GM23338 (cell line): ENCODE measurements at regions not wholly inside any gene's neighbourhood (a gene's known extent, or its start where the extent isn't known, plus 50 kb on each side); places are given as distances from the start of the nearest gene placed in this dataset.

Source experiments
- ATAC-seq: fragments of 200-7000 bp; cut with Tn5 transposase; 3 replicates; pipeline ENCODE4 v1.9.1; 2020
- DNase-seq: peaks from one replicate; pipeline ENCODE4 v3.0.0-alpha.2; 2015; ENCODE audit warnings: low spot score
- H2AFZ ChIP-seq: fragments of 200-600 bp; sonication (generic); 2 replicates; pipeline ENCODE4 v1.8.0; 2016; ENCODE audit warnings: antibody characterized with exemption, mild to moderate bottlenecking, moderate library complexity
- H3F3A ChIP-seq: fragments of 200-600 bp; sonication (generic); replicated peaks from 2 replicates; pipeline ENCODE4 v1.8.0; 2017; ENCODE audit warnings: antibody characterized with exemption, mixed run types, low read depth
- H3K27ac ChIP-seq: fragments of 200-600 bp; sonication (generic); 2 replicates; pipeline ENCODE4 v1.6.1; 2016; ENCODE audit warnings: low read depth
- H3K27me3 ChIP-seq: fragments of 200-600 bp; sonication (generic); 2 replicates; pipeline ENCODE4 v1.8.0; 2016; ENCODE audit warnings: mild to moderate bottlenecking, mixed run types, moderate library complexity; ENCODE audit not compliant: insufficient read depth
- H3K36me3 ChIP-seq: fragments of 200-600 bp; sonication (generic); 2 replicates; pipeline ENCODE4 v1.8.0; 2016; ENCODE audit warnings: mild to moderate bottlenecking; ENCODE audit not compliant: insufficient read depth
- H3K4me1 ChIP-seq: fragments of 200-600 bp; sonication (generic); 2 replicates; pipeline ENCODE4 v1.8.0; 2016; ENCODE audit warnings: mild to moderate bottlenecking, moderate library complexity; ENCODE audit not compliant: insufficient read depth
- H3K4me2 ChIP-seq: fragments of 200-600 bp; sonication (generic); 2 replicates; pipeline ENCODE4 v1.7.1; 2017; ENCODE audit warnings: mixed run types
- H3K4me3 ChIP-seq: fragments of 200-600 bp; sonication (generic); 2 replicates; pipeline ENCODE4 v1.6.1; 2016; ENCODE audit warnings: mixed run types
- H3K79me2 ChIP-seq: fragments of 200-600 bp; sonication (generic); replicated peaks from 2 replicates; pipeline ENCODE4 v1.8.0; 2017; ENCODE audit warnings: mild to moderate bottlenecking; ENCODE audit not compliant: insufficient read depth
- H3K9me2 ChIP-seq: fragments of 200-600 bp; sonication (generic); 2 replicates; pipeline ENCODE4 v1.8.0; 2017; ENCODE audit not compliant: insufficient read depth
- H4K20me1 ChIP-seq: fragments of 200-600 bp; sonication (generic); replicated peaks from 2 replicates; pipeline ENCODE4 v1.8.0; 2017; ENCODE audit warnings: mild to moderate bottlenecking; ENCODE audit not compliant: insufficient read depth
- H3K27ac Mint-ChIP-seq: 2 replicates; pipeline ENCODE4 v1.8.0; 2020; ENCODE audit warnings: inconsistent platforms, mild to moderate bottlenecking, moderate library complexity, mixed read lengths
- H3K27me3 Mint-ChIP-seq: 3 replicates; pipeline ENCODE4 v1.8.0; 2022; ENCODE audit warnings: low read depth, mild to moderate bottlenecking, moderate library complexity, mixed read lengths, inconsistent platforms; ENCODE audit not compliant: insufficient read depth, poor library complexity
- H3K36me3 Mint-ChIP-seq: 3 replicates; pipeline ENCODE4 v1.8.0; 2021; ENCODE audit warnings: low read depth, mild to moderate bottlenecking, inconsistent platforms, moderate library complexity, mixed read lengths
- H3K4me1 Mint-ChIP-seq: 3 replicates; pipeline ENCODE4 v1.8.0; 2020; ENCODE audit warnings: mild to moderate bottlenecking, inconsistent platforms, mixed read lengths
- H3K4me3 Mint-ChIP-seq: 3 replicates; pipeline ENCODE4 v1.8.0; 2021; ENCODE audit warnings: moderate library complexity, mild to moderate bottlenecking, inconsistent platforms, mixed read lengths
- H3K9me3 Mint-ChIP-seq: 3 replicates; pipeline ENCODE4 v1.8.0; 2020; ENCODE audit warnings: moderate library complexity, mild to moderate bottlenecking, inconsistent platforms, mixed read lengths
- CREB1 ChIP-seq: fragments of 250-450 bp; sonication (Bioruptor Pico); IDR thresholded peaks from 2 replicates; pipeline ENCODE4 v1.5.0; 2020; ENCODE audit warnings: low read depth, mild to moderate bottlenecking, moderate library complexity
- CTCF ChIP-seq, 2 experiments: fragments of 200-600 bp in 1 of 2; sonication (generic) in 1 of 2; conservative IDR thresholded peaks; 2 replicates each; pipeline versions ENCODE4 v1.5.1 to v1.6.1; 2016 to 2017; ENCODE audit warnings: antibody characterized with exemption in 2 of 2, low read depth in 2 of 2, mild to moderate bottlenecking in 2 of 2, moderate library complexity in 1 of 2
- EZH2 ChIP-seq: fragments of 200-600 bp; sonication (generic); IDR thresholded peaks from one replicate; pipeline ENCODE4 v1.8.0; 2017; ENCODE audit warnings: antibody characterized with exemption, mild to moderate bottlenecking, low read depth; ENCODE audit not compliant: unreplicated experiment
- EZH2phosphoT487 ChIP-seq: fragments of 200-600 bp; sonication (generic); IDR thresholded peaks from one replicate; pipeline ENCODE4 v1.8.1; 2018; ENCODE audit warnings: antibody characterized with exemption; ENCODE audit not compliant: unreplicated experiment
- NANOG ChIP-seq: IDR thresholded peaks from 2 replicates; pipeline ENCODE4 v1.6.1; 2016; ENCODE audit warnings: antibody characterized with exemption, borderline replicate concordance
- POLR2AphosphoS5 ChIP-seq: IDR thresholded peaks from 2 replicates; pipeline ENCODE4 v1.6.1; 2016; ENCODE audit warnings: antibody characterized with exemption, low read depth
- STAT1 ChIP-seq: IDR thresholded peaks from one replicate; pipeline ENCODE4 v1.6.1; 2016; ENCODE audit warnings: antibody characterized with exemption; ENCODE audit not compliant: unreplicated experiment
- ZNF114 ChIP-seq: fragments of 250-450 bp; sonication (Bioruptor Pico); IDR thresholded peaks from 2 replicates; pipeline ENCODE4 v1.5.0; 2020; ENCODE audit warnings: mild to moderate bottlenecking, moderate library complexity
- TF ChIP-seq, protein P1 (sequence below): IDR thresholded peaks from one replicate; pipeline ENCODE4 v1.6.1; 2018; ENCODE audit warnings: antibody characterized with exemption; ENCODE audit not compliant: unreplicated experiment

DNA sequence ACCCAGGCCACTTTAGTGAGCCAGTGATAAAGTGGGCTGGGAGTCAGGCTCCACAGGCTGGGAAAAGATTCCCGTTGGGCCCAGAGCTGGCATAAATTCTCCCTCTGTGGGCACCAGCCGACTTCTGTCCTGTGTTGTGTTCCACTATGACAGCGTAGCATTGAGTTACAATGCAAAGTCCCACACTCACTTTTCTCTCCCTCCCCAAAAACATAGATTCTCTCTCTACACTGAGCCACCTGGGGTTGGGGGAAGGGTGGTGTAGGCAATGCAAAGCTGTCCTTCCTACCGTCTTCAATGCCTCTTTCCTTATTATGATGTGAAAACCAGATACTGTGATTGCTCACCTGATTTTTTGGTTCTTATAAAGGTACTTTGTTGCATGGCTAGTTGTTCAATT lies 566.2 kb downstream of the RAPGEF2 start:
- Histone ChIP-seq H3K27me3 (no peaks in the 10 kb centered on the region), H2AFZ (peak overlapping the region; percentile 25), H3K27ac (no peak overlapping the region), H3K4me1 (no peaks in the 10 kb centered on the region), H4K20me1 (no peaks in the 10 kb centered on the region), H3K4me3 (no peak overlapping the region), H3K79me2 (no peaks in the 10 kb centered on the region), H3K36me3 (no peaks in the 10 kb centered on the region), H3F3A (no peaks in the 10 kb centered on the region), H3K9me2 (peaks cover 22% of the 10 kb centered on the region), H3K4me2 (no peak overlapping the region)
- peaks cover 6% of the 10 kb centered on the region; the same call in 2 of the 3 replicates for H3K4me1 Mint-ChIP-seq
- no peak overlapping the region for H3K27ac Mint-ChIP-seq
- H3K4me3 Mint-ChIP-seq = no peak overlapping the region
- ATAC-seq = no peak
- no peak for DNase-seq
- no peak for TF ChIP-seq CTCF (conservative IDR thresholded peaks at IDR 0.05; ENCODE audit: low read depth in 2 of 2)
- peaks cover 6% of the 10 kb centered on the region; the same call in 1 of the 3 replicates for H3K36me3 Mint-ChIP-seq
- H3K27me3 Mint-ChIP-seq = peaks cover 2% of the 10 kb centered on the region
- H3K9me3 Mint-ChIP-seq = peaks cover 6% of the 10 kb centered on the region; the same call in 2 of the 3 replicates

GRCh38 chr4:159673221-159673620 lies 570.3 kb downstream of the RAPGEF2 start:
- H3K27ac ChIP-seq = no peak overlapping the region
- DNase-seq (no peak), ATAC-seq (no peak)
- peaks cover 6% of the 10 kb centered on the region; the same call in 2 of the 3 replicates for H3K4me1 Mint-ChIP-seq
- H3K27me3 Mint-ChIP-seq = peaks cover 2% of the 10 kb centered on the region
- peaks cover 14% of the 10 kb centered on the region for H3K9me2 ChIP-seq
- no peaks in the 10 kb centered on the region for H3K9me3 Mint-ChIP-seq
- H3K4me2 ChIP-seq = no peak overlapping the region
- no peaks in the 10 kb centered on the region for H3F3A ChIP-seq
- no peak overlapping the region for H2AFZ ChIP-seq
- no peaks in the 10 kb centered on the region for H3K4me1 ChIP-seq
- no peaks in the 10 kb centered on the region for H4K20me1 ChIP-seq
- H3K4me3 ChIP-seq = no peak overlapping the region
- no peaks in the 10 kb centered on the region for H3K79me2 ChIP-seq
- no peaks in the 10 kb centered on the region for H3K27me3 ChIP-seq
- no peak overlapping the region for H3K27ac Mint-ChIP-seq
- H3K36me3 ChIP-seq = no peaks in the 10 kb centered on the region
- H3K36me3 Mint-ChIP-seq = no peaks in the 10 kb centered on the region
- no peak overlapping the region for H3K4me3 Mint-ChIP-seq
- TF ChIP-seq NANOG = no peak
- TF ChIP-seq EZH2phosphoT487 = no peak
- TF ChIP-seq CTCF (conservative IDR thresholded peaks at IDR 0.05; ENCODE audit: low read depth in 2 of 2) = no peak
- TF ChIP-seq, protein P1, sequence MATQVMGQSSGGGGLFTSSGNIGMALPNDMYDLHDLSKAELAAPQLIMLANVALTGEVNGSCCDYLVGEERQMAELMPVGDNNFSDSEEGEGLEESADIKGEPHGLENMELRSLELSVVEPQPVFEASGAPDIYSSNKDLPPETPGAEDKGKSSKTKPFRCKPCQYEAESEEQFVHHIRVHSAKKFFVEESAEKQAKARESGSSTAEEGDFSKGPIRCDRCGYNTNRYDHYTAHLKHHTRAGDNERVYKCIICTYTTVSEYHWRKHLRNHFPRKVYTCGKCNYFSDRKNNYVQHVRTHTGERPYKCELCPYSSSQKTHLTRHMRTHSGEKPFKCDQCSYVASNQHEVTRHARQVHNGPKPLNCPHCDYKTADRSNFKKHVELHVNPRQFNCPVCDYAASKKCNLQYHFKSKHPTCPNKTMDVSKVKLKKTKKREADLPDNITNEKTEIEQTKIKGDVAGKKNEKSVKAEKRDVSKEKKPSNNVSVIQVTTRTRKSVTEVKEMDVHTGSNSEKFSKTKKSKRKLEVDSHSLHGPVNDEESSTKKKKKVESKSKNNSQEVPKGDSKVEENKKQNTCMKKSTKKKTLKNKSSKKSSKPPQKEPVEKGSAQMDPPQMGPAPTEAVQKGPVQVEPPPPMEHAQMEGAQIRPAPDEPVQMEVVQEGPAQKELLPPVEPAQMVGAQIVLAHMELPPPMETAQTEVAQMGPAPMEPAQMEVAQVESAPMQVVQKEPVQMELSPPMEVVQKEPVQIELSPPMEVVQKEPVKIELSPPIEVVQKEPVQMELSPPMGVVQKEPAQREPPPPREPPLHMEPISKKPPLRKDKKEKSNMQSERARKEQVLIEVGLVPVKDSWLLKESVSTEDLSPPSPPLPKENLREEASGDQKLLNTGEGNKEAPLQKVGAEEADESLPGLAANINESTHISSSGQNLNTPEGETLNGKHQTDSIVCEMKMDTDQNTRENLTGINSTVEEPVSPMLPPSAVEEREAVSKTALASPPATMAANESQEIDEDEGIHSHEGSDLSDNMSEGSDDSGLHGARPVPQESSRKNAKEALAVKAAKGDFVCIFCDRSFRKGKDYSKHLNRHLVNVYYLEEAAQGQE = no peak
- TF ChIP-seq CREB1 (CRISPR knock-in tag) = no peak
- TF ChIP-seq POLR2AphosphoS5 = no peak
- TF ChIP-seq ZNF114 (CRISPR knock-in tag) = no peak
- TF ChIP-seq EZH2 = no peak
- TF ChIP-seq STAT1 = no peak
